SKM-1 (cell line): ENCODE measurements at regions not wholly inside any gene's neighbourhood (a gene's known extent, or its start where the extent isn't known, plus 50 kb on each side); places are given as distances from the start of the nearest gene placed in this dataset.
A peak's percentile ranks its signal among the peaks of the same experiment; 100 is the strongest.

Experiments
- DNase-seq: peaks from one replicate; lab custom pipeline; 2025; ENCODE audit not compliant: unreplicated experiment; lab: John Stamatoyannopoulos, UW

- peak; percentile 74 for DNase-seq
These were observed 51.2 kb upstream of the CDH5 start for GRCh38 chr16:66315210-66315825.

GRCh38 chr16:66311306-66311705, 55.2 kb upstream of the CDH5 start:
- no peak for DNase-seq

- no peak for DNase-seq
These were observed 57.2 kb upstream of the CDH5 start for GRCh38 chr16:66309215-66309807.

GRCh38 chr16:66308096-66308495, 58.4 kb upstream of the CDH5 start:
- DNase-seq, result no peak

GRCh38 chr16:66306366-66307150, 59.9 kb upstream of the CDH5 start:
- no peak for DNase-seq

- DNase-seq, result no peak
These were observed 61.5 kb upstream of the CDH5 start for GRCh38 chr16:66304961-66305360.

GRCh38 chr16:66304151-66304550, 62.3 kb upstream of the CDH5 start:
- no peak for DNase-seq

- DNase-seq, result no peak
These were observed 66.0 kb upstream of the CDH5 start for GRCh38 chr16:66300501-66300900.

GRCh38 chr16:66300037-66300436, 66.5 kb upstream of the CDH5 start:
- no peak for DNase-seq

GRCh38 chr16:66299349-66299748, 67.1 kb upstream of the CDH5 start:
- no peak for DNase-seq

GRCh38 chr16:66298571-66299120, 67.8 kb upstream of the CDH5 start:
- DNase-seq, result no peak

GRCh38 chr16:66298006-66298405, 68.5 kb upstream of the CDH5 start:
- DNase-seq, result no peak

GRCh38 chr16:66296591-66296990, 69.9 kb upstream of the CDH5 start:
- no peak for DNase-seq

GRCh38 chr16:66295761-66296546, 70.5 kb upstream of the CDH5 start:
- no peak for DNase-seq

GRCh38 chr16:66295213-66295612, 71.3 kb upstream of the CDH5 start:
- no peak for DNase-seq

GRCh38 chr16:66294507-66294906, 72.0 kb upstream of the CDH5 start:
- no peak for DNase-seq

GRCh38 chr16:66293932-66294331, 72.6 kb upstream of the CDH5 start:
- DNase-seq, result no peak

GRCh38 chr16:66293207-66293735, 73.2 kb upstream of the CDH5 start:
- DNase-seq, result no peak

- no peak for DNase-seq
These were observed 74.1 kb upstream of the CDH5 start for GRCh38 chr16:66292241-66292935.

- no peak for DNase-seq
These were observed 74.7 kb upstream of the CDH5 start for GRCh38 chr16:66291833-66292232.
